RPMI8226 (cell line): ENCODE measurements at regions not wholly inside any gene's neighbourhood (a gene's known extent, or its start where the extent isn't known, plus 50 kb on each side); places are given as distances from the start of the nearest gene placed in this dataset.
"Not testable (repeated sequence)": the region's sequence is repeated elsewhere in the genome, so short reads cannot be mapped to it uniquely, and the experiment has no call there.

Source experiments
- DNase-seq: peaks from one replicate; pipeline ENCODE4 v3.0.0-alpha.2; 2015

- no peak for DNase-seq
These were observed 57.7 kb upstream of the SESTD1 start for GRCh38 chr2:179322289-179322688.

- not testable (repeated sequence) for DNase-seq
These were observed 56.4 kb upstream of the SESTD1 start for GRCh38 chr2:179321034-179321433.

- not testable (repeated sequence) for DNase-seq
These were observed 50.1 kb upstream of the SESTD1 start for GRCh38 chr2:179314729-179315128.
